Keratinocyte (primary cell): ENCODE measurements at regions not wholly inside any gene's neighbourhood (a gene's known extent, or its start where the extent isn't known, plus 50 kb on each side); places are given as distances from the start of the nearest gene placed in this dataset.

ENCODE experiments used
- DNase-seq: peaks from one replicate; pipeline ENCODE4 v3.0.0-alpha.2; 2011; ENCODE audit warnings: low read depth, missing footprints, low spot score
- FAIRE-seq: peaks from 2 replicates; lab custom pipeline; 2011; peaks lifted over from hg19 to GRCh38; lab: Jason Lieb, UNC
- H2AFZ ChIP-seq: 2 replicates; pipeline ENCODE4 v1.6.0; 2012; ENCODE audit warnings: low read length, control low read depth, inconsistent platforms; ENCODE audit not compliant: control insufficient read depth
- H3K27ac ChIP-seq: 2 replicates; pipeline ENCODE4 v1.5.1; 2011; ENCODE audit warnings: low read length; ENCODE audit not compliant: control insufficient read depth, insufficient read depth
- H3K27me3 ChIP-seq: 3 replicates; pipeline ENCODE4 v1.6.0; 2011; ENCODE audit warnings: low read length; ENCODE audit not compliant: control insufficient read depth, insufficient read depth; ENCODE audit errors: extremely low read depth
- H3K36me3 ChIP-seq, 2 experiments: 2 replicates in 1 of 2; 3 replicates in 1 of 2; pipeline ENCODE4 v1.5.1; 2011; ENCODE audit warnings: low read length in 2 of 2, mild to moderate bottlenecking in 1 of 2; ENCODE audit not compliant: control insufficient read depth in 2 of 2, insufficient read depth in 2 of 2; ENCODE audit errors: extremely low read depth in 1 of 2
- H3K4me1 ChIP-seq: 3 replicates; pipeline ENCODE4 v1.5.1; 2011; ENCODE audit warnings: low read length; ENCODE audit not compliant: control insufficient read depth, insufficient read depth; ENCODE audit errors: extremely low read depth
- H3K4me2 ChIP-seq: 3 replicates; pipeline ENCODE4 v1.6.0; 2011; ENCODE audit warnings: low read depth, low read length; ENCODE audit not compliant: control insufficient read depth, insufficient read depth; ENCODE audit errors: extremely low read depth
- H3K4me3 ChIP-seq, 3 experiments: fragments of 200-600 bp in 1 of 3; sonication (generic) in 1 of 3; 2 replicates in 2 of 3; 3 replicates in 1 of 3; pipeline ENCODE4 v1.5.1; 2011 to 2016; ENCODE audit warnings: low read length in 3 of 3, mild to moderate bottlenecking in 3 of 3, control low read depth in 2 of 3, inconsistent platforms in 1 of 3, low read depth in 1 of 3, mixed read lengths in 1 of 3, mixed run types in 1 of 3, moderate library complexity in 1 of 3; ENCODE audit not compliant: control insufficient read depth in 2 of 3, insufficient read depth in 2 of 3; ENCODE audit errors: extremely low read depth in 1 of 3
- H3K79me2 ChIP-seq: 2 replicates; pipeline ENCODE4 v1.6.0; 2012; ENCODE audit warnings: low read length; ENCODE audit not compliant: control insufficient read depth, insufficient read depth
- H3K9ac ChIP-seq: 3 replicates; pipeline ENCODE4 v1.6.0; 2011; ENCODE audit warnings: low read length; ENCODE audit not compliant: control insufficient read depth, insufficient read depth; ENCODE audit errors: extremely low read depth
- H3K9me1 ChIP-seq: 3 replicates; pipeline ENCODE4 v1.6.0; 2011; ENCODE audit warnings: low read length; ENCODE audit not compliant: control insufficient read depth, insufficient read depth; ENCODE audit errors: extremely low read depth
- H3K9me3 ChIP-seq: 2 replicates; pipeline ENCODE4 v1.5.1; 2012; ENCODE audit warnings: low read depth, low read length; ENCODE audit not compliant: control insufficient read depth
- H4K20me1 ChIP-seq: 3 replicates; pipeline ENCODE4 v1.6.0; 2011; ENCODE audit warnings: low read length; ENCODE audit not compliant: control insufficient read depth, insufficient read depth; ENCODE audit errors: extremely low read depth
- CTCF ChIP-seq, 3 experiments: IDR thresholded peaks in 1 of 3; conservative IDR thresholded peaks in 1 of 3; optimal IDR thresholded peaks in 1 of 3; 2 replicates in 2 of 3; 3 replicates in 1 of 3; pipeline versions ENCODE3 to v1.5.1; 2011; ENCODE audit warnings: low read length in 3 of 3, mild to moderate bottlenecking in 3 of 3, moderate library complexity in 2 of 3, control low read depth in 1 of 3, inconsistent platforms in 1 of 3; ENCODE audit not compliant: insufficient read depth in 2 of 3; ENCODE audit errors: extremely low read depth in 1 of 3
- EZH2 ChIP-seq: IDR thresholded peaks from one replicate; pipeline ENCODE4 v1.6.1; 2012; ENCODE audit warnings: inconsistent platforms, mild to moderate bottlenecking, low read length, moderate library complexity
- dilution Hi-C: fragments of 300-500 bp; cut with MboI; formaldehyde crosslinking; loops from one replicate; pipeline ENCODE4 v1.7.0; 2020; ENCODE audit warnings: low sequenced_read_pairs; ENCODE audit not compliant: extremely low pct_ligation_motif_present

GRCh38 chr9:83154821-83155220 is 91.9 kb upstream of the RASEF start:
- FAIRE-seq (no peak), DNase-seq (no peak)
- dilution Hi-C loops = no loop called here
- Histone ChIP-seq H3K4me1 (peaks cover 9% of the 10 kb centered on the region), H3K27me3 (no peaks in the 10 kb centered on the region), H3K79me2 (no peaks in the 10 kb centered on the region), H4K20me1 (no peaks in the 10 kb centered on the region), H3K4me2 (peak overlapping the region; percentile 23), H3K4me3 (no peak overlapping the region), H3K9me3 (no peaks in the 10 kb centered on the region), H3K9me1 (no peaks in the 10 kb centered on the region), H3K27ac (no peak overlapping the region), H3K9ac (no peak overlapping the region), H3K36me3 (no peaks in the 10 kb centered on the region), H2AFZ (no peak overlapping the region)
- TF ChIP-seq CTCF (optimal IDR thresholded peaks at IDR 0.05 in 1 of 3, IDR thresholded peaks at IDR 0.05 in 1 of 3, conservative IDR thresholded peaks at IDR 0.05 in 1 of 3; ENCODE audit: extremely low read depth in 1 of 3, insufficient read depth in 2 of 3, low read length in 3 of 3) (no peak), EZH2 (no peak)

- Histone ChIP-seq H3K4me2 (peak overlapping the region; percentile 34), H2AFZ (peak overlapping the region; percentile 27), H3K9me3 (no peaks in the 10 kb centered on the region), H3K4me1 (peaks cover 9% of the 10 kb centered on the region), H3K9ac (no peak overlapping the region), H3K27me3 (no peaks in the 10 kb centered on the region), H4K20me1 (no peaks in the 10 kb centered on the region), H3K27ac (peak overlapping the region; percentile 11), H3K4me3 (no peak overlapping the region), H3K36me3 (no peaks in the 10 kb centered on the region), H3K79me2 (no peaks in the 10 kb centered on the region), H3K9me1 (no peaks in the 10 kb centered on the region)
- FAIRE-seq (peak; percentile 86), DNase-seq (no peak)
- no peak for TF ChIP-seq CTCF (optimal IDR thresholded peaks at IDR 0.05 in 1 of 3, IDR thresholded peaks at IDR 0.05 in 1 of 3, conservative IDR thresholded peaks at IDR 0.05 in 1 of 3; ENCODE audit: extremely low read depth in 1 of 3, insufficient read depth in 2 of 3, low read length in 3 of 3)
- no peak for TF ChIP-seq EZH2
- dilution Hi-C loops = no loop called here
Observed at GRCh38 chr9:83154087-83154736, 91.3 kb upstream of the RASEF start.
